Ramos (cell line): ENCODE measurements at regions not wholly inside any gene's neighbourhood (a gene's known extent, or its start where the extent isn't known, plus 50 kb on each side); places are given as distances from the start of the nearest gene placed in this dataset.

Experiments
- in situ Hi-C: fragments of 300-500 bp; cut with MboI; formaldehyde crosslinking; loops from one replicate; pipeline ENCODE4 v1.14.3; 2022; ENCODE audit warnings: low sequenced_read_pairs; ENCODE audit not compliant: unreplicated experiment

GRCh38 chr14:22046063-22046462 lies 372.4 kb upstream of the OR4E1 start:
- in situ Hi-C loops, result no loop called here

- in situ Hi-C loops, result no loop called here
Observed at GRCh38 chr14:22044193-22044592, 370.6 kb upstream of the OR4E1 start.

GRCh38 chr14:22040781-22041125 lies 367.1 kb upstream of the OR4E1 start:
- in situ Hi-C loops, result no loop called here

- in situ Hi-C loops, result no loop called here
Observed at GRCh38 chr14:22039938-22040780, 366.5 kb upstream of the OR4E1 start.

GRCh38 chr14:22036541-22037239 lies 363.1 kb upstream of the OR4E1 start:
- in situ Hi-C loops, result no loop called here

- in situ Hi-C loops, result no loop called here
Observed at GRCh38 chr14:22026527-22026926, 352.9 kb upstream of the OR4E1 start.

- in situ Hi-C loops, result no loop called here
Observed at GRCh38 chr14:22025879-22026278, 352.3 kb upstream of the OR4E1 start.

- in situ Hi-C loops, result no loop called here
Observed at GRCh38 chr14:22024137-22024536, 350.5 kb upstream of the OR4E1 start.

GRCh38 chr14:22018890-22019289 lies 345.3 kb upstream of the OR4E1 start:
- in situ Hi-C loops, result no loop called here

GRCh38 chr14:22012452-22012851 lies 338.8 kb upstream of the OR4E1 start:
- in situ Hi-C loops, result no loop called here

- in situ Hi-C loops, result no loop called here
Observed at GRCh38 chr14:22011253-22011642, 337.6 kb upstream of the OR4E1 start.

- in situ Hi-C loops, result no loop called here
Observed at GRCh38 chr14:22010545-22011252, 337.1 kb upstream of the OR4E1 start.

- in situ Hi-C loops, result no loop called here
Observed at GRCh38 chr14:22008766-22009165, 335.1 kb upstream of the OR4E1 start.

GRCh38 chr14:22007784-22008412 lies 334.3 kb upstream of the OR4E1 start:
- in situ Hi-C loops, result no loop called here

- in situ Hi-C loops, result no loop called here
Observed at GRCh38 chr14:22007363-22007762, 333.7 kb upstream of the OR4E1 start.

- in situ Hi-C loops, result no loop called here
Observed at GRCh38 chr14:22003461-22003860, 329.8 kb upstream of the OR4E1 start.

- in situ Hi-C loops, result no loop called here
Observed at GRCh38 chr14:22002860-22003284, 329.3 kb upstream of the OR4E1 start.

- in situ Hi-C loops, result no loop called here
Observed at GRCh38 chr14:21999402-21999801, 325.8 kb upstream of the OR4E1 start.

- in situ Hi-C loops, result no loop called here
Observed at GRCh38 chr14:21997300-21997699, 323.7 kb upstream of the OR4E1 start.

- in situ Hi-C loops, result no loop called here
Observed at GRCh38 chr14:21995332-21995731, 321.7 kb upstream of the OR4E1 start.

GRCh38 chr14:21993837-21994236 lies 320.2 kb upstream of the OR4E1 start:
- in situ Hi-C loops, result no loop called here
